Stimulated activated CD4-positive, alpha-beta T cell treated with anti-CD3 and anti-CD28 coated beads, Interleukin-12 subunit alpha, Interleukin-12 subunit beta, amount 100 ng/mL, for 48 hours (primary cell): ENCODE measurements at regions not wholly inside any gene's neighbourhood (a gene's known extent, or its start where the extent isn't known, plus 50 kb on each side); places are given as distances from the start of the nearest gene placed in this dataset.

Source experiments
- DNase-seq, 3 donors: peaks; one replicate each; pipeline ENCODE4 v3.0.0-alpha.2; 2020; ENCODE audit warnings: low read depth in 2 of 3, low spot score in 1 of 3

GRCh38 chr18:56136105-56136504 is 502.3 kb downstream of the TXNL1 start:
- DNase-seq = no peak

GRCh38 chr18:56130481-56130880 is 507.9 kb downstream of the TXNL1 start:
- DNase-seq = no peak

GRCh38 chr18:56128153-56128791 is 510.1 kb downstream of the TXNL1 start:
- no peak for DNase-seq

DNA sequence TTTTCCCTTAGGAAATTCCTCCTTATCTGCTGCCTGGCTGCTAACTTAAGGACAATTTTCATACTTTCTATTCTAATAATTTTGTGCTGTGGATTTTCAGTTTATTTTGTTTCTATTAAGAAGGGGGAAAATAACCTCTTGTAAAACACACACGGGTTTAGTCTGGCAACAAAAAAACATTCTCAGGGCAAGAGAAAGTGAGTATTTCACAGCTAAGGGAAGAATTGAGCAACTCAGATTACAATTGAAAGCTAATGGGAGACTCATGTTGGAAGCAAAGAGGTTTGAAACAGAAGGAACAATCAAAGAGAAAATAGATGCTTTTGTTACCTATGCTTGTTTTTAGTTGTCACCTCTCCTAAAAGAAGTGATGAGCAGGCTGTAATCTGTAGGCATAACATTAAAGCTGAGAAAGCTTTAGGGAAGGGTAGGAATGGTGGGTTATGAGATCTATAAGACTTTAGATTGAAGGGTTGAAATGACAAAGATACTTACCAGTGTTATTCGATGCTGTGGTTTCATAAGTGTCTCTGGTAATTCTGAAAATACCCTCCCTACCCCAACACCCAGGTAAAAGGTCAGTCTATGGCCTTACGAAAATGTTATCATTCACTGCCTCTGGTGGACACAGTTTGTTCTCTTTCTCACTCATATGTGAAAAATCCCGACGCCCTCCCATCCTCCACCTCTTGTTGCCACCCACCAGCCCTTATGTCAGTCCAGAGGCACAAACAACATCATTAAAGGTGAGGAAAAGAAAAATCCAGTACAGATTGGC is 510.9 kb downstream of the TXNL1 start:
- no peak for DNase-seq

GRCh38 chr18:56124186-56124585 is 514.2 kb downstream of the TXNL1 start:
- DNase-seq = no peak

DNA sequence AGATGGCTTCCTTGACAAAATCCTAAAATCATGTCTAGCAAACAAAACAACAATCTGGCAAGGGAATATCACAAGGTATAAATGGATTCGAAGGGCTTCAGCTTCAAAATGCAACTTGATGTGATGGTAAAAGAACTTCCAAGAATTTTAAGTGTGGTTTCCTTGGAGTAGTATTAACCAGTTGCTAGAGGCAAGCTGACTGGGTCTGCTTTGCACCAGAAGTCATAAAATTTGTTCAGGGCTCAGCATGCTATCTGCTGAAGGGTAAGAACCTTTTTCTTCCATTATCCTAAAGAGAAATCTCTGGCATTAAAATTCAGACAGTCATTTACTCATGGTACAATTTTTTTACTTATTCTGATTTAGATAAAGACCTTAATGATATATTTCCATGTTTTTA is 516.7 kb downstream of the TXNL1 start:
- DNase-seq = no peak

- no peak for DNase-seq
Observed at GRCh38 chr18:56120782-56121181, 517.6 kb downstream of the TXNL1 start.

GRCh38 chr18:56119681-56120080 is 518.7 kb downstream of the TXNL1 start:
- DNase-seq = no peak

DNA sequence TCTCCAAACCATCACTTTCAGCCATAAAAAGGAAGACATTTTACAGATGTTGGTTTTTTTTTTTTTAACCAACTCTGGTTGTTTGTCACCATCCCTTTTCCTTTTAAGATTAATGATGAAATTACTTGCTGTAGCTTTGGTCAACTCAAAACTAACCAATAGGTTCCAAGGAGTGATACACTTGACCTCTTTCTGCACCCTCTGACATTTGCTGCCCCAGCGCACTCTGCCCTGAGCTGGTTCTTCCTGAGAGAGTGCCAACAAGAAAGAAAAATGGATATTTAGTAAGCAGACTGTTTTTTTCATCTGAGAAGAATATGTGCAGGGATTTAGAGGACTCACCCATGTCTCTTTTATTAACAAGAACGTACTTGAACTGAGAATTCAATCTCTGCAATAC is 520.0 kb downstream of the TXNL1 start:
- no peak for DNase-seq

- no peak for DNase-seq
Observed at GRCh38 chr18:56115071-56116015, 523.0 kb downstream of the TXNL1 start.

- no peak for DNase-seq
Observed at GRCh38 chr18:56112984-56113383, 525.0 kb upstream of the TCF4 start.

DNA sequence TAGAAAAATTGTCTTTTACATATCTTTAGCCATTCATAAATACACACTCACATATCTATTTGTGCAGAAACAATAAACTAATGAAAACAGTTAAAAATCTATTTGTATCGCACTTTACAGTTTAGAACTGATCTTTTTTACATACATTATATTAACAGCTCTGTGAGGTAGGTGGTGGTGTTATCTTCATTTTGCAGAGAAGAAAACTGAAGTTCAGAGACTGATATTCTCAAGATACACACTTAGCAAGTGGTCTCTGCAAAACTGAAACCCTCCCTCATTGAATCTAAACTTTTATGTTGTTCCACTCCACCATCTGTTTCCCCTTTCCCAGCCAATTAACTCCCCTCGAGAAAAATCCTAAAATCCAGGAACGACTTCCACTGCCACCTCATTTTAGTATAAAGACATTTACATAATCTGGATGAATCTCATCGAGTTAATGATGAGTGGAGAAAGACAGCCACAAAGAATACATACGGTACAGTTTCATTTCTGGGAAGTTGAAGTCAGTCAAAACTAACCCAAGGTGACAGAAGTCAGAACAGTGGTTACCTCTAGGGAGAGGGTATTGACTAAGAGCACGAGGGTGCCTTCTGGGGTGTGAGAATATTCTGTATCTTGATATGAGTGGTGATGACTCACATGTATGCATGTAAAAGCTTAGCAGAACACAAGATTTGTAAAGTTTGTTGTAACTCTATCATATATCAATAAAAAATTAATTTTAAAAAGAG is 524.2 kb upstream of the TCF4 start:
- DNase-seq = no peak

DNA sequence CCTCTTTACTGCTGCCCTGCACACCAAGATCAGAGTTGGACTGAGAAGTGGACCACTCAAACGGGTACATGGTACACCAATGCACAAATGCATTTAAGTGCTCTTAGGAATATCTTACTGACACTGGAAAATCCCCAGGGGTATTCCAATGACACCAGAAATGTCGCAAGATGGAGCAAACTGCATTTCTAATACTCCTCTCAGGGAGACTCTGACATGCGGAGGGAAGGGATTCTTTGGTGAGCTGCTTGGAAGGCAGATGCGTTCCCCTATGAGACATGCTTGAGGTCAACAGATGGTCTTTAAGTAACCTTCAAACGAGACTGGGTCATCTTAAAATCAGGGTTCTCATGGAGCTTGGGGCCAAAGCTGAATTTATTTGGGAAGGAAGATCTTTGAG is 521.8 kb upstream of the TCF4 start:
- no peak for DNase-seq

- DNase-seq = no peak
Observed at GRCh38 chr18:56108478-56109367, 520.7 kb upstream of the TCF4 start.

DNA sequence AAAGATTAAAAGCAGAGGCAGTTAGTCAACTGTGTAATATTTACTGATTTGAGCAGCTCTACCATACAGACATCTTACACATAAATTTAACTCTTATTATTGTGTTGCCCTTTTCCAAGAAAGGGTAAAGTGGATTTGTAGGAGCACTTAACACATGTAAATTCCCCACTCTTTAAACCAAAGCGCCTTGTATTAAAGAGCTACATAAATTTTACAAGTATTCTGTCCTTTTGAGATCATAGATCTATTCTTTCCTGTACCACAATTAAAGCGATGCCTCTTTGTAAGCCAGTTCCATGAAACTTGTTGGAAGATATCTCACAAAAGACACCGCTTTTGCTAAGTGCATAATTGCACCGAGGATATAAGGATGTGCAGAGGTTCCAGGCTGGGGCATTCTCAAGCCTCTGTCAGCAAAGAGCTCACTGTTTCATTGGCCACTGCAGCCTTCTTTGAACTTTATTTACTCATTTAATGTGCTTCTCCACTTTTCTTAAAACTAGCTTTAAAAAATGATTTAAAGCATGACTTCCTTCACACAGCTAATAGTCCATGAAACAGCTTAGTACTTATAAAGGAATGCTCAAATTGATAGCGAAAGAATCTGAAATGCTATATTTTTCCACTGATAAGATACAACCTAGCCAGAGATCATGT is 520.0 kb upstream of the TCF4 start:
- DNase-seq = no peak

- no peak for DNase-seq
Observed at GRCh38 chr18:56100090-56100722, 512.2 kb upstream of the TCF4 start.

DNA sequence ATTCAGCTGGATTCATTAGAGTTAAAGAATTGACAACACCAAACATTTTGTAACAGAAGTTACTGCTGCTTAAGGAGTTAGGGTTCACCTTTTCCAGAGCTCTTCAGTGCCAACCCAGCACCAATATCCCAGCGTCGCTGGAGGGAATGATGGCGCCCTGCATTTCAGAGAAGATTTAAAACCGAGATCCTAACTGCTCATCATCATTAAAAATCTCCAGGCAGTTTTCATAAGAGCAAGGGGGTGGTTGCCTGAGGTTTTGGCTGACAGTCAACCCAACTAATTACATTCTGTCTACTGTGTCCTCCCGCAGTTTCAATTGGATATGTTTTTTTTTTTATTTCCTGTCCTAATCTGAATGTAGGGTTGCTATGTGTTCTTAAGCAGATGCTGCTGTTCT is 509.6 kb upstream of the TCF4 start:
- DNase-seq = no peak

DNA sequence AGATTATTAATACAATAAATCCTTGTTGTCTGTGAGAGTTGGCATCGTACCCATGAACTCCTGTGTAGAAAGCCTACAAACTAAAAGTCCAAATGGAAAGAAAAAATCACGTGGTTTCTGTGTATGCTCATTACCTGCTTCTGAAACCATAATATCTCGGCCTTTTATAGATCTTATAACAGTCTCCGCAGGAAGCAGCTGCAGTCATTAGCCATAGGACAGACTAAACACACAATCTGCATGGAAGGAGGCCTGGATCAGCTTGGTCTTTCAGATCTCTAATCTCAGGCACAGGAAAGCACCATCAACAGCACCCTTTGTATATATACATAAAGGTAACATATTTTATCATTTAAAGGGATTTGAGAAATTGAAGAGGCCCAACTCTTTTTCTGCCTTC is 508.9 kb upstream of the TCF4 start:
- DNase-seq = no peak

- DNase-seq = no peak
Observed at GRCh38 chr18:56089612-56090258, 501.7 kb upstream of the TCF4 start.
